Right lung (tissue), 2 donors: ENCODE measurements at regions not wholly inside any gene's neighbourhood (a gene's known extent, or its start where the extent isn't known, plus 50 kb on each side); places are given as distances from the start of the nearest gene placed in this dataset.
"Not testable (repeated sequence)": the region's sequence is repeated elsewhere in the genome, so short reads cannot be mapped to it uniquely, and the experiment has no call there.

Source experiments
- DNase-seq, 2 donors: peaks; one replicate each; pipeline ENCODE4 v3.0.0-alpha.2; 2013

GRCh38 chr10:131832056-131832685 is 68.6 kb upstream of the PPP2R2D start:
- DNase-seq = no peak

DNA sequence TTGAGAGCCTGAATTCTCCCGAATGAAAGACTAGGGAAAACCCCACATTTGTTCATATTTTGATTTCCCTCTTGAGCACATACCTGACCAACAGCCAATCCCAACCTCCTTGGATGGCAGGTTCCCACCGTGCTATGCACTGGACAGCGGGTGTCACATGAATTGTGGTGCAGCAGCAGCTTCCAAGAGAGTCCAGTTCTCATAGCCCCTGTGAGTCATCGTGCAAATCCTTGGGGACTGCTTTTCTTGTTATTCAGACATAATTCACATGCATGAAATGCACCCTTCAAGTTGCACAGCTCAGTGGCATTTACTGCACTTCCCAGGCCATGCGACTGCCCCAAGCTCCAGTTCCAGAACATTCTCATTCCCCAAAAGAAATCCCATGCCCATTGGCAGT is 67.8 kb upstream of the PPP2R2D start:
- DNase-seq = no peak

DNA sequence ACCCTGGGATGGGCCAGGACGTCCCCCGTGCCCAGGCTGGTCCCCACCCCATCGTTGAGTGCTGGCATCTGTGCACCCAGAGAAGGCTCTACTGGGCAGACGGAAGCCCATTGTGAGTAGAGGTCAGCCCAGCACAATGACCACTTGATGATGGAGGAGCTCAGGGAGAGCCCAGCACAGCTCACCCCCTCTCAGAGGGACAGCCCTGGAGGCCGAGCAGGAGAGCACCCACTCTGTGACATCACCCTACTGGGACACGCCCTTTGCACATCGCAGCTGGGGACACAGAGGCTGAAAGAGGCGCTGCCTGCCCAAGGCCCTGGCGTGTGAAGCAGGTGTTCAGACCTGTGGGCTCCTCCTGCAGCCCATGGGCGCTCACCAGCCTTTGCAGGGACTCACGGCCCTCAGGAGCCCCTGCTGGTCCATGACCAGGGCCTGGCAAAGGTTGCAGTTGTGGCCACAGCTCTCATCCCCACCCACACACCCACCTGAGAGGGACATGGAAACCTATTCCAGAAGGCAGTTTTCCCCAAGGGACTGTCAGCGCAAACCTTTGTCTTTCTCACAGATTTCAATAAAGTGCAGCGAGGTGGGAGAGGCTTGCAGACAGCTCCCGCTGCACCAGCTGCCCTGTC is 67.2 kb upstream of the PPP2R2D start:
- no peak for DNase-seq

GRCh38 chr10:131834152-131834810 is 66.5 kb upstream of the PPP2R2D start:
- DNase-seq = no peak

DNA sequence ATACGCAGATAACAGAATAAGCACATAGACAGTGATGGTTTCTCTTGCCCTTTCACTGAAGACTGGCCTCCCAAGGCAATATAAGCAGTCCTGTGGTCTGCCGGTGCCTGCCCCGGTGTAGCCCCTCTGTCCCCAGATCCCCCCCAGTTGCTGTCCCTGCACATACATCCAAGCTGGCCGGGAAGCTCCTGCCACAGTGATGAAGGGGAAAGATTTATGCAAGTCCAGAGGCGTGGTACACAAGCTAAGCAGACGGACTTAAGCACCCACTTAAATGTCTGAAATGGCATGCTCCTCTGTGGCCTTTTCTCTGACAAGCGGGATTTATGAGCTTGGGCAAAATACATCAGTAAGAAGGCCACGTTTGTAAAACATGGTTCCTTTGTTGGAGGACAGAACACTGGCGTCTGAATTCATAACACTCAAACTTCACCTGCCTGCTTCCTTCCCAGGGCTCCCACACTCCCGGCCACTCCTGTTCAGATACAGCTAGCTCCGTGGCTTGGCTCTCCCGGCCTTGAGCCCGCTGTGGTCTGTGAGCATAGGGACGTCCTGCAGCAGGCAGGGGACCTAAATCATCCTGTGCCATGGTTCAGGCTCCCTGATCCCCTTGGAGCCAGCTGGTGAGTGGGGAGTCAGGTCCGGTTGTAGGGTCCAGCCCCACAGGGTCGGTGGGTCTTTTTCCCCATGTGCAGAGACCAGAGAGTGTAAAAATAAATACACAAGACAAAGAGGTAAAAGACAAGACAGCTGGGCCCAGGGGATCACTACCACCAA is 61.7 kb upstream of the PPP2R2D start:
- no peak for DNase-seq

DNA sequence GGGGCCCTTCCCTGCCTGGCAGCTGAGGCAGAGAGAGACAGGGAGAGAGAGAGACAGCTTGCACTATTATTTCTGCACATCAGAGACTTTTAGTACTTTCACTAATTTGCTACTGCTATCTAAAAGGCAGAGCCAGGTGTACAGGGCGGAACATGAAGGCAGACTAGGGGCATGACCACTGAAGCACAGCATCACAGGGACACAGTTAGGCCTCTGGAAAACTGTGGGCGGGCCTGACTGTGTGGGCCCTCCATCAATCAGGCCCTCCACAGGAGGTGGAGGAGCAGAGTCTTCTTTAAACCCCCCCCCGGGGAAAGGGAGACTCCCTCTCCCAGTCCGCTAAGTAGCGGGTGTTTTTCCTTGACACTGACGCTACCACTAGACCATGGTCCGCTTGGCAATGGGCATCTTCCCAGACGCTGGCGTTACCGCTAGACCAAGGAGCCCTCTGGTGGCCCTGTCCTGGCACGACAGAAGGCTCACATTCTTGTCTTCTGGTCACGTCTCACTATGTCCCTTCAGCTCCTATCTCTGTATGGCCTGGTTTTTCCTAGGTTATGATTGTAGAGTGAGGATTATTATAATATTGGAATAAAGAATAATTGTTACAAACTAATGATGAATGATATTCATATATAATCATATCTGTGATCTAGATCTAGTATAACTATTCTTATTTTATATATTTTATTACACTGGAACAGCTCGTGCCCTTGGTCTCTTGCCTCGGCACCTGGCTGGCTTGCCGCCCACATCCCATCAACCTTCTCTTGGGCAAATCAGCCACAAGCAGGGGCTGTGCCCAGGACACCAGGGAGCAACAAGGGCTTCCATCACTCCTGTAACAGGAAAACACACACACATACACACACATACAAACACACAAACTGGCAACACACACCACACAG is 60.7 kb upstream of the PPP2R2D start:
- DNase-seq = not testable (repeated sequence)

DNA sequence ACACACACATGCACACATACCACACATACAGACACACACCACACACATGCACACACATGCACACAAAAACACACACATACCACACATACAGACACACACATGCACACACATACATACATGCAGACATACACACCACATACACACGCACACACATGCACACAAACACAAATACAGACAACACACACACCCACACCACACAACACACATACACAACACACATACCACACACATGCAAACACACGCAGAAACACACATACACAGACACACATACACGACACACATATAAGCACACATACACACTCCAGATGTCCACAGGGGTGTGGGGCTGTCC is 60.1 kb upstream of the PPP2R2D start:
- DNase-seq = no peak

GRCh38 chr10:131841131-131841660 is 59.6 kb upstream of the PPP2R2D start:
- no peak for DNase-seq

DNA sequence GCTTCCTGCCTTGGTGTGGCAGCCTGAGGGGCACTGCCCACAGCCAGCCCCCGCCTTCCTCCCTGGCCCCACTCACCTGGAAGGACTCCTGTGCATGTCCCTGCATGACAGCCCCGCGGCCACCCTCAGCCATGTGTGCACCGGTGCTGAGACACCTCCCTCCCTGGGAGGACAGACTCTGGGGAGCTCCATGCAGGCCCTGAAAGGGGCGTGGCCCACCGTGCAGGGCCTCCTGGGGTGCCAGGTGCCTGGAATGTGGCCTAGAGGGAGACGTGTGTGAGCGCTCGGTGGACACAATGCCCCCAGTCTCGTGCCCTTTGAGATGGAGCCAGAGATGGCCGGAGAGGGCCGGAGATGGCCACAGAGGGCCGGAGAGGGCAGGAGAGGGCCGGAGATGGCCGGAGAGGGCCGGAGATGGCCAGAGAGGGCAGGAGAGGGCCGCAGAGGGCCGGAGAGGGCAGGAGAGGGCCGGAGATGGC is 59.1 kb upstream of the PPP2R2D start:
- no peak for DNase-seq

GRCh38 chr10:131842351-131843088 is 58.3 kb upstream of the PPP2R2D start:
- DNase-seq = no peak

DNA sequence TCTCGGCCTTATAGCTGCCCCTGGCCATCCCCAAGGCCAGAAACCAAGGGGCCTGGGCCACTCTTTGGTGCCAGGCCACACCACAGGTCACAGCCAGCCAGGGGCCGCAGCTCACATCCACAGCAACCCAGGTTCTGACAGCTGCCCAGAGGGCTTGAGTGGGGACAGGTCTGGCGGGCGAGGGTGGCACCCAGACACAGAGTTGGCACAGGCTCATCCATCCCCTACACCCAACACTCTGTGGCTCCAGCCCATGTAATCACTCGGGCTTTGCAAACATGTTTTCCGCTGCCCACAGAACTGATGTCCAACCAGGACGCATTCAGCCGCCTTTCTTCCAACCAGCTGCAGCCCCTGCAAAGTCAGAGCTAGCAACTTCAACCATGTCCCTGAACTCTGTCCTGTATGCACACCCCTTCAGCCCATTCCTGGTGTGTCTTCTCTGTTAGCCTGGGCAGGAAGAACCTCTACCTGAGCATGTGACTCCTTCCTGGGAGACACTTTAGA is 57.7 kb upstream of the PPP2R2D start:
- DNase-seq = no peak

DNA sequence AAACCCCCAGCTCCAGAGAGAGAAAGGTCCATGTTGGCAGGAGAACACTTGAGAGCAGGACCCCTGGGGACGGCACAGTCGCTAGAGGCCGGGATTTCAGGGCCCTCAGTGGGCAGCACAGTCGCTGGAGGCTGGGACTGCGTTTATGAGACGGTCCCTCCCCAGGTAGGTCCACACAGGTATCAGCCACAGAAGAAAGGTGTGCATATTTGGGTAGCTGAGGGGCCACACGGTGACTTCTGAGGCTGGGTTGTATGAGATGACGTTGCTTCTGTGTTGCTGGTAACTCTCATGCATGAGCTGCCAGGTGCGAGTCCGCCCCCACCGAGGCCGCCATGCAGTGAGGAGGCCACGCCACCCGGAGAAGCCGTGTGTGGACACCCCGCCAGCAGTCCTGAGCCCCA is 56.9 kb upstream of the PPP2R2D start:
- DNase-seq = no peak

DNA sequence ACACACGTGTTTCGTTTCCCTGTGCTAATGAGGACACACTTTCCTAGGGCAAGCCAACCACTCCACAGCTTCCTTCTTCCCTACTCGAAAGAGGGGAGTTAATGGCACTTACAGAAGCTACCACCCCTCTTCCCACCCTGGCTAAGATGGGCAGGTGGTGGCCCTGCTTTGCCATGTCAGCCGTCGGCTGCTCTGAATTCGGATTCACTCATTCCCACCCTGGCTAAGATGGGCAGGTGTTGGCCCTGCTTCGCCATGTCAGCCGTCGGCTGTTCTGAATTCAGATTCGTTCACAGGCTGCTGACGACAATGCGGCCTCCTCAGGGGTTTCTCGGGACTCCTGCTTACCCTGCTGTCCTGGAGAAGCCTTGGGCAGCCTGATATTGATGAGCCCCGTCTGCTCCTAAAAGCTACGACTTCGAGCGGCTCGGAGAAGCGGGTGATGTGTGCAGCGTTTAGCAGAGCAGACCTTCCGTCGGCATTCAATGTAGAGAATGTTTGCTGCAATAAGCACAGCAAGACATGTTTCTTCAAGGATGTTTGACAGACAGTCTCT is 56.2 kb upstream of the PPP2R2D start:
- DNase-seq = no peak

DNA sequence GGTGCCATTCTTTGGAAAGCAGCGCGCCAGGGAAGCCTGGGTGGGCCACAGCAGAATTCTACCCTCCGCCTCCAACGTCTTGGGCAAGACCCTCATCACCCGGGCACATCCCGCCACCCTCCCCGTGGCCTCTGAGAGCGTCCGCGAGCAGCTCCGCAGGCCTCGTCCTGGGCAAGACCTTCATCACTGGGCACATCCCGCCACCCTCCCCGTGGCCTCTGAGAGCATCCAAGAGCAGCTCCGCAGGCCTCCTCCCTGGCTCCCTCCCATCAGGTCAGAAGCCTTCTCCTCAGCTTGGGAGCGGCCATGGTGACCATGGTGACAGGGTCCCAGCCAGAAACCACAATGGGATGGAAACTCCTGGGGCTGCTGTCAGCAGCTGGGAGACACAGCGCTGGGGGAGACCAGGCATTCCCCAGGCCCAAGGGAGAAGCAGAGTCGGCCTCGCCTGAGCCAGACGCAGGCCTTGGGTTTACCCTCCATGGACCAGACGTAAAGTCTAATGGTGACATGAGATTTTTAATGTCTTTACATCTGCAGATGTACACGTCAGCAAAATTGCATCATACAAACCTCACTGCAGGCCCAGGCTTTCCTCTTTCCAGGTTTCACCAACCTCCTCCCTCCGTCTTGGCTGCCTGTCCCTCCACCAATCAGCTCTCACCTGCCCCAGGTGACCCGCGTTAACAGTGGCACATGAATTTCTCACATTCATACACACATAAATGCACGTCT is 55.1 kb upstream of the PPP2R2D start:
- no peak for DNase-seq

DNA sequence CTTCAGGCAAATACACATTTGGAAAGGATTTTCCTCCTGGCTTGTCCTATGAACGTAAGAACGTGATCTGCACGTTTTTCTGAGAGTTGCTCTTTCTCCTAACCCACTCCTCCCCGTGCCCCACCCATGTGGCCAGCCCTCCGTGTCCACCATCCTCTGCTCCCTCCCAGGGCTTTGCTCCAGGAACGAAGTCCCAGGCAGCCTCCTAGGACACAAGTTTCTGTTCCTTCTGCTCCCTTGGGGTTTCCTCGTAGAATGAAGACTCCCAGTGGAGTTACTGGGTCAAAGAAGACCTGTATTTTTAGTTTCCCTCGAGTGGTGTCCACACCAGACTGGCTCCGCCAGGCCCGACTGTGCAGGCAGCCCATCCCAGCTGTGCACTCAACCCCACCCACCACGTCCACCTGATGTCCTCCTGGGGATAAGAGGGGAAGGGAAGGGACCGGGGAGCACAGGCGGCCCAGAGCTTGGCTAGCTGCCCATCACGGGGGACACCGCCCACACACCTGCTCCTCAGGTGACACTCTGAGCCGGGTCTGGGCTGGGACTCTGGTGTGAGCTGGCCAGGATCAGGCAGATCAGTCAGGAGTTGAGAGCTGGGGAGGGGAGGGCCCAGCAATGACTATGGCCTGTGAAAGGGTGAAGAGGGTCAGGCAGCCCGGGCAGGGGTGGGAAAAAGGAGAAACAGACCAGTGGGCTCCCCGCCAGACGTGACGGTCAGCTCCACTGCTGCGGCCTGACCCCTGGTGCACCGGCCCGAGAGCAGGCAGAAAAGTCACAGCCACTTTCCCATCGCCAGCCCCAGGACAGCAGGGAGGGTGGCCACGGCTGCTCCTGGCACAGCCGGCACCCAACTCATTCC is 54.3 kb upstream of the PPP2R2D start:
- DNase-seq = no peak

DNA sequence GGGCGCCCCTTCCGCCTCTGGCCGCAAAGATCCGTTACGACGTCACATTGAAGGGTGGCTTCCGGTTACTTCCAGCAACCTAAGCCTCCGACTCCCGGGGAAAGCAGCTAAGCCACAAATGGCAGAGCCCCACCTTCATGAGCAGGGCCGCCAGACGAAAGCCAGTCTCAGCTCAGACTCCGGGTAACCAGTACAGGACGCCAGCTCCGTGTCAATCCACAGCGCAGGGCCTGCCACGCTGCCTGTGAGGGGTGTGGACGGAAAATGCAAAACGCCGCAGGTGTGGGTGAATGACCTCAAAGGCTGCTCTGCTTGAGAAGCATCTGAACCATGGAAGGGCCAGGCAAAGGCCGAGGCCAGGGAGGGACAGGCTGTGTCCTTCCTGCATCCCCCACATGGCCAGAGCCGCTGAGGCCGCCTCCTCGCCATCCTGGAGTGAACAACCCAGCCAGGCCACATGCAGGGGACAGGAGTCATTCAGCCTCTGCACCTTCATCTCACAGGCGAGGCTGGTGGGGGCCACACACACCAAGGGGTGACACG is 53.5 kb upstream of the PPP2R2D start:
- no peak for DNase-seq

- DNase-seq = no peak
Observed at GRCh38 chr10:131848296-131848695, 52.5 kb upstream of the PPP2R2D start.
